Spleen (tissue), 11 donors: ENCODE measurements at regions not wholly inside any gene's neighbourhood (a gene's known extent, or its start where the extent isn't known, plus 50 kb on each side); places are given as distances from the start of the nearest gene placed in this dataset.

Experiments used
- DNase-seq: peaks from one replicate; pipeline ENCODE4 v3.0.0-alpha.2; 2020
- H3K27ac ChIP-seq, 8 donors: fragments of 200-600 bp; sonication (generic) in 7 of 8; 1 replicate in 4 of 8; 2 replicates in 4 of 8; pipeline versions ENCODE4 v1.5.0 to v1.8.0; 2016 to 2021; ENCODE audit warnings: inconsistent platforms in 4 of 8, mild to moderate bottlenecking in 4 of 8, moderate library complexity in 1 of 8
- H3K27me3 ChIP-seq, 7 donors: fragments of 200-600 bp; sonication (generic) in 6 of 7; replicated peaks in 1 of 7; 1 replicate in 4 of 7; 2 replicates in 3 of 7; pipeline versions ENCODE4 v1.5.0 to v1.8.0; 2016 to 2021; ENCODE audit warnings: inconsistent platforms in 3 of 7, mild to moderate bottlenecking in 1 of 7
- H3K36me3 ChIP-seq, 6 donors: fragments of 200-600 bp; sonication (generic) in 5 of 6; 1 replicate in 4 of 6; 2 replicates in 2 of 6; pipeline versions ENCODE4 v1.5.0 to v1.8.0; 2016 to 2021; ENCODE audit warnings: inconsistent platforms in 2 of 6
- H3K4me1 ChIP-seq, 6 donors: fragments of 200-600 bp; sonication (generic) in 5 of 6; 1 replicate in 3 of 6; 2 replicates in 3 of 6; pipeline versions ENCODE4 v1.5.0 to v1.8.0; 2016 to 2021; ENCODE audit warnings: inconsistent platforms in 3 of 6
- H3K4me3 ChIP-seq, 8 donors: fragments of 200-600 bp; sonication (generic) in 7 of 8; 1 replicate in 4 of 8; 2 replicates in 4 of 8; pipeline versions ENCODE4 v1.5.0 to v1.8.0; 2016 to 2021; ENCODE audit warnings: inconsistent platforms in 4 of 8, mild to moderate bottlenecking in 4 of 8, moderate library complexity in 2 of 8
- H3K9me3 ChIP-seq, 8 donors: fragments of 200-600 bp; sonication (generic) in 7 of 8; 1 replicate in 4 of 8; 2 replicates in 4 of 8; pipeline versions ENCODE4 v1.5.0 to v1.8.0; 2016 to 2021; ENCODE audit warnings: inconsistent platforms in 4 of 8
- CTCF ChIP-seq, 11 experiments: fragments of 200-600 bp in 7 of 11; fragments of 450-650 bp in 4 of 11; sonication (generic) in 4 of 11; IDR thresholded peaks in 8 of 11; conservative IDR thresholded peaks in 3 of 11; 1 replicate in 7 of 11; 2 replicates in 4 of 11; pipeline versions ENCODE4 v1.4.0 to v1.8.0; 2016 to 2021; ENCODE audit warnings: antibody characterized with exemption in 11 of 11, inconsistent platforms in 4 of 11, mild to moderate bottlenecking in 1 of 11
- POLR2A ChIP-seq, 3 donors: fragments of 450-650 bp; IDR thresholded peaks; one replicate each; pipeline ENCODE4 v1.5.1; 2017; ENCODE audit warnings: antibody characterized with exemption in 3 of 3, mild to moderate bottlenecking in 1 of 3
- POLR2AphosphoS5 ChIP-seq, 3 donors: sonication (generic); formaldehyde crosslinking; IDR thresholded peaks; one replicate each; pipeline ENCODE4 v1.5.1; 2017; ENCODE audit warnings: antibody characterized with exemption in 3 of 3
- WGBS, 5 donors: extraction: QIAGEN DNeasy Blood & Tissue Kit in 3 of 5; methylation state at CpG; one replicate each; pipeline versions ENCODE4 v1.1.5 to v1.1.7; 2013 to 2018; 5-methylcytosine and 5-hydroxymethylcytosine counted together
- intact Hi-C: fragments of 100-400 bp; cut with DNase I; formaldehyde crosslinking; loops from one replicate; pipeline ENCODE4 v1.15.0; 2023; ENCODE audit warnings: low total_unique reads
- donor health status: healthy with polysubstance abuse.
- donor health status: DM: no; HTN: no; CAD: no; lungs with moderate emphysema.
- donor health status: DM: no; HTN: no; CAD: no.
- donor health status: Bipolar disorder and iron deficiency.
- donor health status: healthy.
- donor health status: DM: no; HTN: no; CAD: no.
- donor health status: DM: yes; HTN: yes; CAD: no.

- H3K36me3 ChIP-seq = no peaks in the 10 kb centered on the region
- intact Hi-C loops = no loop called here
- no peak for TF ChIP-seq POLR2AphosphoS5 (IDR thresholded peaks at IDR 0.05)
- no peak for TF ChIP-seq CTCF (IDR thresholded peaks at IDR 0.05 in 8 of 11, conservative IDR thresholded peaks at IDR 0.05 in 3 of 11)
- TF ChIP-seq POLR2A (IDR thresholded peaks at IDR 0.05) = no peak
- 77 to 95% (median 87%) methylated on average over 3 of the region's 3 CpGs for WGBS, 5 donors
- no peaks in the 10 kb centered on the region for H3K27me3 ChIP-seq
- no peaks in the 10 kb centered on the region for H3K9me3 ChIP-seq
- no peak for DNase-seq
- H3K4me3 ChIP-seq = no peak overlapping the region
- no peaks in the 10 kb centered on the region for H3K4me1 ChIP-seq
- no peak overlapping the region for H3K27ac ChIP-seq
Measured at GRCh38 chr3:99467420-99467819, 171.0 kb upstream of the COL8A1 start.

GRCh38 chr3:99466331-99466730 lies 172.1 kb upstream of the COL8A1 start:
- no peak for TF ChIP-seq POLR2A (IDR thresholded peaks at IDR 0.05)
- no peak for TF ChIP-seq POLR2AphosphoS5 (IDR thresholded peaks at IDR 0.05)
- no peak for TF ChIP-seq CTCF (IDR thresholded peaks at IDR 0.05 in 8 of 11, conservative IDR thresholded peaks at IDR 0.05 in 3 of 11)
- Histone ChIP-seq H3K4me1 (no peaks in the 10 kb centered on the region), H3K36me3 (no peaks in the 10 kb centered on the region), H3K4me3 (no peak overlapping the region), H3K27me3 (no peaks in the 10 kb centered on the region), H3K9me3 (no peaks in the 10 kb centered on the region), H3K27ac (no peak overlapping the region)
- WGBS, 5 donors = 72 to 89% (median 81%) methylated on average over 2 of the region's 2 CpGs
- intact Hi-C loops = no loop called here
- no peak for DNase-seq

- no peaks in the 10 kb centered on the region for H3K36me3 ChIP-seq
- H3K4me1 ChIP-seq = no peaks in the 10 kb centered on the region
- no peak for DNase-seq
- peaks cover 0 to 14% (median 0%) of the 10 kb centered on the region in 8 donors for H3K9me3 ChIP-seq
- 64 to 80% (median 76%) methylated on average over 3 of the region's 3 CpGs for WGBS, 5 donors
- H3K4me3 ChIP-seq = no peak overlapping the region
- H3K27ac ChIP-seq = no peak overlapping the region
- no peaks in the 10 kb centered on the region for H3K27me3 ChIP-seq
- intact Hi-C loops = no loop called here
- TF ChIP-seq CTCF (IDR thresholded peaks at IDR 0.05 in 8 of 11, conservative IDR thresholded peaks at IDR 0.05 in 3 of 11) = no peak
- TF ChIP-seq POLR2AphosphoS5 (IDR thresholded peaks at IDR 0.05) = no peak
- no peak for TF ChIP-seq POLR2A (IDR thresholded peaks at IDR 0.05)
Measured at GRCh38 chr3:99458013-99458412, 180.4 kb upstream of the COL8A1 start.

GRCh38 chr3:99442599-99442998 lies 195.8 kb upstream of the COL8A1 start:
- DNase-seq = no peak
- WGBS, 5 donors = 87 to 97% (median 89%) methylated on average over 2 of the region's 2 CpGs
- Histone ChIP-seq H3K27me3 (no peaks in the 10 kb centered on the region), H3K4me1 (no peaks in the 10 kb centered on the region), H3K4me3 (no peak overlapping the region), H3K36me3 (no peaks in the 10 kb centered on the region), H3K9me3 (peaks cover 0 to 13% (median 0%) of the 10 kb centered on the region in 8 donors), H3K27ac (no peak overlapping the region)
- TF ChIP-seq POLR2A (IDR thresholded peaks at IDR 0.05) (no peak), CTCF (IDR thresholded peaks at IDR 0.05 in 8 of 11, conservative IDR thresholded peaks at IDR 0.05 in 3 of 11) (no peak), POLR2AphosphoS5 (IDR thresholded peaks at IDR 0.05) (no peak)
- intact Hi-C loops = no loop called here
